HT-29 (cell line): ENCODE measurements at regions not wholly inside any gene's neighbourhood (a gene's known extent, or its start where the extent isn't known, plus 50 kb on each side); places are given as distances from the start of the nearest gene placed in this dataset.

Source experiments
- DNase-seq: peaks from one replicate; pipeline ENCODE4 v3.0.0-alpha.2; 2015; ENCODE audit warnings: low spot score

DNA sequence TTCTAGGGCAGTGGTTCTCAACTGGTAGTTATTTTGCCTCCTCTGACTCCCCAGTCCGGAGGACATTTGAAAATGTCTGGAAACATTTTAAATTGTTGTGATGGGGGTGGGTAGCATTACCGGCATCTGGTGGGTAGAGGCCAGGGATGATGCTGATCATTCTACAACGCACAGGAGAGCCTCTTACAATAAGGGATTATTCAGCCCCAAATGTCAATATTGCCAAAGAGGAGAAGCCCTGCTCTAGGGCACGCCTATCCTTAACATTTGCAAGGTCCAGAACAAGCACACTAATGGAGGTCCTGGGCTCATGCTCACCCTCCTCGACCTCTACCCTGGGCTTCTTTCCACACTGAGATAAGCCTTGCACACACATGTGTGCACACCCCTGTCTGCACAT is 106.4 kb downstream of the MINAR1 start:
- no peak for DNase-seq

GRCh38 chr15:79539401-79539800 is 107.3 kb downstream of the MINAR1 start:
- no peak for DNase-seq

DNA sequence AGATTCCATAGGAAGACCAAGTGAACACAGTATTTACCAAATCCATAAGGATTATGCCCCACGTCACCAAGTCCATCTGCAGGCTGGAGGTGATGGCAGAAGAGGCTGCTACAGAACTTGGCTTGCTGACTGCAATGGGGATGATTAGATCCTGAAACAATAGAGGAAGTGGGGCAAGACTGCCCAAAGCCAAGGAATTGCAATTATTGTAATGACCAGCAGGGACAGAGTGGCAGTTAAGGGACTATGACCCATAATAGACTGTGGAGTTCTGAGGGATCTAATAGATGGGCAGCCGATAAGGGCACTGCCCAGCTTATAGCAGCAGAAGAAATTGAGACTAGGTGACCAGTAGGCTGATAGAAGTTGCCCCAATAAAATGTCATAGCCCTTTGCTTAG is 108.4 kb downstream of the MINAR1 start:
- peak; percentile 65 for DNase-seq

GRCh38 chr15:79541196-79541595 is 109.1 kb downstream of the MINAR1 start:
- DNase-seq: no peak

DNA sequence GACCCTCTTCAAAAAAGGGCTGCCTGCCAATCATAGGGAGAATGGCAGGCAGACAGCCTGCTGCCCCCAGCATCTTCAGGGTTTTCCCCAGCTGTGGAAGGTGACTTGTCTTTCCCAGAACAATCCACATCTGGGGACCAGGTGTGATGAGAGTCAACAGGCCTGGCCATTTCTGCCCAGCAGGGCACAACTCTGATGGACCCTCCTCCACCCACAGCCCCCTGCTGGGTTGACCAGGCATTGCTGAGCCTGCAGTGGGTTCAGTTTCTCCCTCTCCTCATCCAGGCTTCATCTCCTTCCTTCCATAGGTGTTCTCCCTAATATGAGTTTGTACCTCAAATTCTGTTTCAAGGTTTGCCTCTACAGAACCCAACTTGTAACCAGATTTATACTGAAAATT is 111.0 kb downstream of the MINAR1 start:
- DNase-seq: no peak

DNA sequence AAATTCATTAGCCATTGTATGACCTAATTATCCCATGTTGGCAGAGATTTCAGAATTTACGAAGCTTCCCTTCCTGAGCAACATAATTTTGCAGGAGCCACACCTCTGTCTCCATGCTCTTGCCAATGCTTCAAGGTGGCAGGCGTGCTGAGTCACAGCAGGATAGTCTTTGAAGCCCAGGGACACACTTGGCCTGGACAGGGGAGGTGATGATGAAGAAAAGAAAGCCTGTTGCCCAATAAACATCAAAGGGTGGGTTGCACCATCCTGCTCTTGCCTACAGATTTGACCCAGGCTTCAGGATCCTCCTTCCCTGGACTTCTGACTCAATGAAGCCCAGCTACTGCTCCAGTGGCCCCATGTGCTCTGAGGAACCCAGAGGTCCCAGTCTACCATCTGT is 117.1 kb downstream of the MINAR1 start:
- no peak for DNase-seq

- DNase-seq: no peak
These were observed 128.2 kb downstream of the MINAR1 start for GRCh38 chr15:79560384-79560783.

- DNase-seq: no peak
These were observed 129.8 kb downstream of the MINAR1 start for GRCh38 chr15:79561982-79562381.

GRCh38 chr15:79562403-79562815 is 130.3 kb downstream of the MINAR1 start:
- DNase-seq: no peak

GRCh38 chr15:79562899-79563298 is 130.8 kb downstream of the MINAR1 start:
- no peak for DNase-seq

- DNase-seq: peak; percentile 34
These were observed 137.9 kb downstream of the MINAR1 start for GRCh38 chr15:79570004-79570403.

GRCh38 chr15:79572691-79573404 is 140.7 kb downstream of the MINAR1 start:
- no peak for DNase-seq

DNA sequence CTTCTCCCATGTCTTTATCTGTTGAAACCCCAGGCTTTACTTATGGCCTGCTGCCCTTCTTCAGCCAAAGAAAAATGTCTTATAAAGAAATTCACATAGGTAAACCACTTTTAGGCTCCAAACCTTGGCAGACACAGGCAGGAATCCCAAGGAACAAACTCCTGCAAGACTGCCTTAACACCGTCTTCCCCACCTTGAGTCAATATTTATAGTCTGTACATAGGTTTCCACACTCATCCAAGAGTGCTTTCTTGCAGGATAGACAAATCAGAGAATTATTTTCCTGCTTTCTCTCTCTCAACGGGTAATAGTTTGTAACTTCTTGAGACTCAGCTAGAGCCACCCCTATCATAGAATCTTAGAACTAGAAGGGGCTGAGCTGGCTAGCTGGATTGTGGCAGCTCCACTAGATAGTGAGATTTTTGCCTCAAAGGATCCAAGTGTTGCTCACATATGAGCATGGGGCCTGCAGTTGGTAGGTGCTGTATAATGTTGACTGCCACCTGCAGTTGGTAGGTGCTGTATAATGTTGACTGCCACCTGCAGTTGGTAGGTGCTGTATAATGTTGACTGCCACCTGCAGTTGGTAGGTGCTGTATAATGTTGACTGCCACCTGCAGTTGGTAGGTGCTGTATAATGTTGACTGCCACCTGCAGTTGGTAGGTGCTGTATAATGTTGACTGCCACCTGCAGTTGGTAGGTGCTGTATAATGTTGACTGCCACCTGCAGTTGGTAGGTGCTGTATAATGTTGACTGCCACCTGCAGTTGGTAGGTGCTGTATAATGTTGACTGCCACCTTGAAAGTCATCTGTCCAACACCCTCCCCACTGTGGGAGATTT is 142.5 kb downstream of the MINAR1 start:
- DNase-seq: peak; percentile 62

GRCh38 chr15:79582650-79583049 is 150.5 kb downstream of the MINAR1 start:
- DNase-seq: no peak

- DNase-seq: no peak
These were observed 160.0 kb downstream of the MINAR1 start for GRCh38 chr15:79592126-79592525.

DNA sequence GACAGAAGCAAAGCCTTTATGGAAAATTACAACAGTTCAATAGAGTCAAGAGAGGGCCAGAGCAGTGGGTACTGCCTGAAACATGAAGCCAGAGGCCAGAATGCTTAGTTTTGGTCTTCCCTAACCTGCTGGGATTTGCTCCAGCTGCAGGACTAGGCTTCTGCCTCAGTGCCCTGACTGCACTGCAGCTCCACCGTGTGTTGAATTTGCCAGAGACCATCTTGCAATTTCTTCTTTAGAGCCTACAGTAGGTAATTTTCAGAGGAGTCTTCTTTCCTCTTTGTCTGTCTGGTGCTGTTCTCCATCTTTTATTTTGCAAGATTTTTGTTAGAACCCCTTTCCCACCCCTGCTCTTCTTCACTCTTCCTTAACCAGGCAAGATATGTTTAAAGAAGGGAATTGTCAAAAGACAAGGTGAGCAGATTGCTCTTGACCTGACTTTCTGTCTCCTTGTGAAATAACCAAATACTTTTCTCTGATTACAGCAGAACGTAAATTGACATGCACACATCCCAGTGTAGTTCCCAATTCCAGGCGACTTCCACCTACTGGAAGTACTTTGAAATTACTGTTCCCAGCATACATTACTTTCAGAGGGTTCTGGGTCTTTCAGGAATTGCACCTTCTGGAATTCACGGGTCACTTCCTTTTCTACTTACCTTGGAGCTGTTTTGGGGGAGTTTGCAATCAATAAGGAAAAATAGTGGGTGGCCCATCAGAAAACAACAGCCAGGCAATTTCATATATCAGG is 161.2 kb downstream of the MINAR1 start:
- peak; percentile 25 for DNase-seq

DNA sequence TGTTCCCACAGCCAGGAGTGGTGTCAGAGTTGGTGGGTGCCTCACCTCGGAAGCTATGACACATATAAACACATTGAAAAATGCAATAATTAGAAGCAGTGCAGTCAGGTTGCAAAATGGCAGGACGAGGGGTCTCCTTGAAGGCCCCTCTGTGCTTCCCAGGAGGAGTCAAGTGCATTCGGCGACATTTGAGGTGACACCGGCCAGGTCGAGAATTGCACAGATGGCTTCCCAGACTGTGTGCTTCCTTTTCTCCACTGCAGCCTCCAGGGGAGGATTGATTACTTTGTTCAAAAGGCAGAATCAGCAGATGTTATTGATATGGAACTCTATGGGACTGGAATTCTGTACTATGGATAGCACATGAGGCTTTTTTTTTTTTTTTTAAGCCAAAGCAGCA is 163.2 kb downstream of the MINAR1 start:
- DNase-seq: no peak

DNA sequence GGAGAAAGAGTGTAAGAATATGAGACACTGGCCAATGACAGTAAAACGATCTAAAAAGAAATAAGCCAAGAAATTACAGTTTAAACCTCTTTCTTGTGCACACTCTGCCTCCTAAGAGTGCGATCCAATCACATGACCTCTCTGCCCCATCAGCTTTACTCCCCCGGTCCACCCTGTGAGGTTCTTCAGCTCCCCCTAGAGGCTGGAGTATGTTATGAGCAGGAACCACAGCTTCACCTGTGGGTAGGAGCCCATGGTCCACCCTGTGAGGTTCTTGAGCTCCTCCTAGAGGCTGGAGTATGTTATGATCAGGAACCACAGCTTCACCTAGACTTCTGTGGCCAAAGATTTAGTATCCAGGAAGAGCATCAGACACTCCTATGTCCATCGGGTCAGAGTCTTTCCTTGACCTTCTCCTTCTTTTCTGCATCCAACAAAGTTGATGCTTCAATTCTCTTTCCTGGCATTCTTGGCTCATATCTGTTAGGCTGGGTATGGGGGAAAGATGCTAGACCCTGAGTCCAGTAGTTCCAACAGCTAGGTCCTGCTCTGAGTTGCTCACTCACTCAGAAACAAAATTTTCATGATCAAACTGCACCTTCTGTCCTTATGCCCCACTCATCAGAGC is 164.0 kb downstream of the MINAR1 start:
- DNase-seq: peak; percentile 98

DNA sequence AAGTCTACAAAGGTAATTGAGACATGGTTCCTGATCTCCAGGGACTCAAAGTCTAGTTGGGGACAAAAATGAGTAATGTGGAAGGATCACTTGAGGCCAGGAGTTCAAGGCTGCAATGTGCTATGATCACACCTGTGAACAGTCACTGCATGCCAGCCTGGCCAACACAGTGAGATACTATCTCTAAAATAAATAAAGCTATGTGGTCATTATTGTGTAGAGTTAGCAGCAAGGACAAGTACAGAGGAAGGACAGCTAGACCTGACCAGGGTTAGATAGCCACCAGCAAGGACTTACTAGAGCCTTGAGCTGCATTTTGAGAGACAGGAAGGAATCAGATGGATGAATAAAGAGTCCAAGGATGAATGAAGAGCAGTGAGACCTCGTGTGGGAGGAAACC is 166.5 kb downstream of the MINAR1 start:
- DNase-seq: no peak

- no peak for DNase-seq
These were observed 169.4 kb downstream of the MINAR1 start for GRCh38 chr15:79601405-79602086.

DNA sequence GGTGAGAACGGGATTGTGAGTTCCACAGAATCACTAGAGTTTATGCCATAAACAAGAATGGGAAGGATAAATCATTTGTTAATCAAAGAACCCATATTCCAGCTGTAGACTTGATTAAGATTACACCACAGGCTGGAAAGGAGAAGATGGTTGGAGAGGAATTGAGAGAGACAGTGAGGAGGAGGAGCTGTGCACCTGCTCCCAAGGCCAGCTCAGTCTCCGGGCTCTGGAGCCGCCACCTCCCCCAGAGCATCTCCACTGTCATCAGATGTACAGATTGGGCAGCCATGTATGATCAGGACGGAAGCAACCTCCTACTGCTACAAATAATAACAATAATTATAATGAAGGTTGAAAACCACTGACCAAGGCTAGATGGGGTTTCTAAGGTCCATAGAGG is 170.0 kb downstream of the MINAR1 start:
- no peak for DNase-seq
